HG02943 (cell line): ENCODE measurements at regions not wholly inside any gene's neighbourhood (a gene's known extent, or its start where the extent isn't known, plus 50 kb on each side); places are given as distances from the start of the nearest gene placed in this dataset.
A peak's percentile ranks its signal among the peaks of the same experiment; 100 is the strongest.

Experiments used
- ATAC-seq: cut with Tn5 transposase; IDR thresholded peaks from one replicate; pipeline ENCODE4 v1.9.1; 2021; ENCODE audit warnings: mild to moderate bottlenecking, low read depth, moderate library complexity; ENCODE audit not compliant: unreplicated experiment

GRCh38 chr12:30829876-30830275 is 75.1 kb upstream of the CAPRIN2 start:
- ATAC-seq = no peak

DNA sequence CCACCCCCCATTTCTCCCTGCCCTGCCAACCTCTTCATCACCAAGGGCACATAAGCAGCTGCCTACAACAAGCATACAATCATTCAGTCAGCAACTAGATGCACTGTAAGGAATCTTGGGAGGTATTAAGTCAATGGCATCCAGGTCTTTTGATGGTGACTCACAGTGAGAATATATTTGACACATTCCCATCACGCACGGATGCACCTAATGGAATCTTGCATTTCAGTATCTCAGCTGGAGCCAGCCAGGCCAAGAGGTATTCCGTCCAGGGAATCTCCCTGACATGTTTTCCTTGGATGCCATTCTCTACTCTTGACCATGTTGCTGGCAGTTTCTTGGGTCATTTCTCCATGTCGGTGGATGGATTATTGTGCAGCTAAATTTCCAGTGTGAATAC is 73.9 kb upstream of the CAPRIN2 start:
- no peak for ATAC-seq

DNA sequence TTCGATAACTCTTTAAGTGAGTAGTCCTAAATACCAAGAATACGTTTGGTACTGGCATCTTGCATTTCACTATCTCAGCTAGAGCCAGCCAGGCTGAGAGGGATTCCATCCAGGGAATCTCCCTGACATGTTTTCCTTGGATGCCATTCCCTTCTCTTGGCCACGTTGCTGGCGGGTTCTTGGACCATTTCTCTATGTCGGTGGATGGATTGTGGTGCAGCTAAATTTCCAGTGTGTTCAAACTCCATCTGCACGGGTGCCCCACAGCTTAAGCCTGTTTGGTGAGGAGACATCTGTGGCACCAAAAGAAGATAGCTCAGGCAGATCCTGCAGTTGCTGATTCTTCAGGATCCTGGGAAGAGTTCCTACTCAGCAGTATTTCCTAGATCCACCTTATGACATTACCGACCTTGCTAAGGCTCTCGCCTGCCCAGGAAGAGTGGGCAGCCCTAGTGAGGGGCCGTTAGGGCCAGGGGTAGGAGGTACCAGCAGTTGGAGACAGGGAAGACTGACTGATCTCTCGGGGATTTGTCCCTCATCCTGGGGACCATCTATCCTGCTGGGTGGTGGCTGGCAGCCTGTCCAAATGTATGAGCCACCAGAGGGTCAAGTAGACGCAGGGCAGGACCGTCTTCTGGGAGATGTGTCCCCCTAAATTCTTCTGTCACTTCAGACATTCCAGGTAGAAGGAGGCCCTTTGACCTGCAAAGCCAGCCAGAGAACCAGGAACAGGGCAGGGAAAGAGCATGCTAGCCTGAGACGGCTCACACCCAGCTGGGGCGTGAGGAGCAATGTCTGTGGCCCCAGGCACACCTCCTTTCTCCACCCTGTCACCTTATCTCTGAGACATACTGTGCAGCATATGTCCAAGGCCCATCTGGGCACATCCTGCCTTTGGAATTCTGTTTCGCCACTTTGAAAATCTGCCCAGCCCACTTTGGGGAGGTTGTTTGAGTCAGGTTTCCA is 72.6 kb upstream of the CAPRIN2 start:
- no peak for ATAC-seq

DNA sequence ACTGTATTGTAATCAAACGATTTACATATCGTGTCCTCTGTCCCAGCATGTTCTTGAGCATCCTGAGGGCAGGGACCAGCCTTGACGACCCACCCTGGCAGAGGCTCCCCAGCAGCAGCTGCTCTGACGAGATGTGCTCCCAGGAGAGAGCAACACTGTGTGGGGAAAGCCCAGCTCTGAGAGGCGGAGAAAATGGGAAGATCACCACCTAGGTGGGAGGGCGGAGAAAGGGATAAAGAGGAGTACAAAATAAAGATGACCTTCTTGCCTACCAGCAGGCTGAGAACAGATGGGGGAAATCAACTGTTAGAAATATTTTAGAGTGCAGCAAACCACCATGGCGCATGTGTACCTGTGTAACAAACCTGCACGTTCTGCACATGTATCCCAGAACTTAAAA is 71.5 kb upstream of the CAPRIN2 start:
- no peak for ATAC-seq

DNA sequence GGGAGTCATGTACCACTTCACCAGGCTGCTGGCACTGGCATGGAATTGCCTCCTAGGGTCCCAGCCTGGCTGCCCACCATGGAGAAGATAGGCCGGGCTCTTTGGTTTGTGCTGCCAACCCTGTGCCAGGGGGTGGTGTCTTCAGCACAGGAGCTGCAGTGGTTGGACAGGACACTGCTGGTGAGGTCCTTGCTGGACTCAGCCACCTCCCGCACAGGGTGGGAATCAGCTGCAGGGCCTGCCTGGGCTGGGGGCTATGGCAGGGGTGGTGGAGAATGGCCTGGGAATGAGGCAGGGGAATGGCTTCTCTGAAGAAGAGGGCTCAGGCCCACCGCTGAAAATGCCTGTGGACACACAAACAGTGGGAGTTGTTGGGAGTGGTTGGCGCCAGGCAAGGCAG is 70.6 kb upstream of the CAPRIN2 start:
- ATAC-seq = no peak

DNA sequence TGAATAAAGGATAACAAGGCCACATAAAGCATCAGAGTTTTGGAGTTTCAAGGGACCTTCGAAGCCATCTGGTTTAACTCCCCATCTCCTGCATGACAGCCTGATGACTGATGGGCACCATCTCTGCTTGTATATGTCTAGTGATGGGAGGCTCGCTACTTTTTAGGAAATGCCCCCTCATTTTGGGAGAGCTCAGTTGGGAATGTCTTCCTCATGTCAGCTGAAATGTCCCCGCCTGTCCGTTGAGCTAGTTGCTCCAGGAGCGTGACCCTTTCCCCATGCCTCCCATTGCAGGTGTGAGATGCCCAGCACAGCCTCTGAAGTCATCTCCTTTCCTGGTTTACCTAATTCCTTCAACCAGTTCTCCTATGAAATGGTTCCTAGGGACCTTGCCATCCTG is 69.6 kb upstream of the CAPRIN2 start:
- ATAC-seq = no peak

DNA sequence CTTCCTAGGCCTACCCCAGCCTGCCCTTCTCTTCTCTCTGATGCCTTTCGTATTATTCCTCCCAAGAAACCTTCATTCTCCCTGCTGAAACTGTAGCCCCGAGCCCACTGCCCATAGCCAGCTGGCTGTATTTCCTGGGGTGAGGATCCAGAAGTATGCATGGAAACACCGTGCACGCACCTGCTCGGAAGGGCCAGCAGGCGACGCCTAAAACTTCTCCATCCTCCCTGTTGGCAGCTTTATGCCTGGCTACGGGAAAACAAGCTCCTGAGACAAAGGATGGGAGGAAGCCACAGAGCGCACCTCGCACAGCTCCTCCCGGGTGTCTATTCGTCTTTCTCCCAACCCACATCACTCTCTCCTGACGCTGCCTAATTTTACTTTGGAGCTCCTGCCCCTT is 69.0 kb upstream of the CAPRIN2 start:
- ATAC-seq = no peak

DNA sequence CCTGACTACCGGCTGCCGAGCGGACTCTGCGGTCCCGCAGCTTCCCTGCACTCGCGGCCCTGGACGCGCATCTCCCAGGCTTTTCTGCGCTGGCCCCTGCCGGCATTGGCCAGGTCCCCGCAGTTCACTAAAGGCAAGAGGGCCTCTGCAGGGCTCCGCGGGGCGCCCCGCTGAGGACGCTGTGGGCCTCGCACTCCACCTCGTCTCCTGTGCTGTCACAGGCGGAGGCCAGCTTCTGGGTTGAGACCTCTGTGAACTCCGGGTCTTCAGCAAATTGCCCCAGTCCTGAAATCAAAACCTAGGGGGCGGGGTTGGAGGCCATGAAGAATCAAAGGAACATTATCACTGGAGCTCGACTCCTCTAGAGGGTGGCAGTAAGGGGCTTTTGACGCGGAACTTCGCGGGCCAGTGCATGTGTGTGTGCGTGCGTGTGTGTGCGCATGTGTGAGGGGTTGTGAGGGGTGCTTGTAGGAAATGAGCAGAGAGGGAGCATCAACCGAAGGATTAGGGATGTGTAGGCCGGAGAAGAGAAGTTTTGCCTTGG is 68.5 kb upstream of the CAPRIN2 start:
- ATAC-seq = peak; percentile 34

- peak; percentile 60 for ATAC-seq
Observed at GRCh38 chr12:30822385-30823155, 67.8 kb upstream of the CAPRIN2 start.

GRCh38 chr12:30820406-30820946 is 65.7 kb upstream of the CAPRIN2 start:
- ATAC-seq = no peak

GRCh38 chr12:30818562-30818961 is 63.8 kb upstream of the CAPRIN2 start:
- no peak for ATAC-seq

- no peak for ATAC-seq
Observed at GRCh38 chr12:30816742-30817465, 62.2 kb upstream of the CAPRIN2 start.

- ATAC-seq = no peak
Observed at GRCh38 chr12:30814295-30814655, 59.5 kb upstream of the CAPRIN2 start.

GRCh38 chr12:30813525-30814294 is 59.0 kb upstream of the CAPRIN2 start:
- no peak for ATAC-seq

DNA sequence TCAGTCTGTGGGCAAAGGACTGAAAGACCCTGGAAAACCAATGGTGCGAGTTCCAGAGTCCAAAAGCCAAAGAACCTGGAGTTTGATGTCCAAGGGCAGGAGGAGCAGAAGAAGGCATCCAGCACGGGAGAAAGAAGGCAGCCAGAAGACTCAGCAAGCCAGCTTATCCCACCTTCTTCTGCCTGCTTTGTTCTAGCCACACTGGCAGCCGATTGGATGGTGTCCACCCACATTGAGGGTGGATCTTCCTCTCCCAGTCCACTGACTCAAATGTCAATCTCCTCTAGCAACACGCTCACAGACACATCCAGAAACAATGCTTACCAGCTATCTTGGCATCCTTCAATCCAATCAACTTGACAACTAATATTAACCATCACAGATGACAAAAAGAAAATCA is 57.2 kb upstream of the CAPRIN2 start:
- ATAC-seq = no peak

- no peak for ATAC-seq
Observed at GRCh38 chr12:30810918-30811317, 56.2 kb upstream of the CAPRIN2 start.

DNA sequence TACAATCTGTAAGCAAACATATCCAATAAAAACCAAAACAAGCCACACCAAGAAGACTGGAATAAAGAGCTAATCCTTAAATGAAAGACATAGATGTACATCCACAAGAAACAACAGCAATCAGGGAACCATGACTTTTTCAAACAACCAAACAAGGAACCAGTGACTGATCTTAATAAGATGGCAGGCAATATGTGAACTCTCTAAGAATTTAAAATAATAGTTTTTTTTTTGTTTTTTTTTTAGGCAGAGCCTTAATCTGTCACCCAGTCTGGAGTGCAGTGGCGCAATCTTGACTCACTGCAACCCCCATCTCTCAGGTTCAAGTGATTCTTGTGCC is 52.9 kb upstream of the CAPRIN2 start:
- ATAC-seq = no peak

DNA sequence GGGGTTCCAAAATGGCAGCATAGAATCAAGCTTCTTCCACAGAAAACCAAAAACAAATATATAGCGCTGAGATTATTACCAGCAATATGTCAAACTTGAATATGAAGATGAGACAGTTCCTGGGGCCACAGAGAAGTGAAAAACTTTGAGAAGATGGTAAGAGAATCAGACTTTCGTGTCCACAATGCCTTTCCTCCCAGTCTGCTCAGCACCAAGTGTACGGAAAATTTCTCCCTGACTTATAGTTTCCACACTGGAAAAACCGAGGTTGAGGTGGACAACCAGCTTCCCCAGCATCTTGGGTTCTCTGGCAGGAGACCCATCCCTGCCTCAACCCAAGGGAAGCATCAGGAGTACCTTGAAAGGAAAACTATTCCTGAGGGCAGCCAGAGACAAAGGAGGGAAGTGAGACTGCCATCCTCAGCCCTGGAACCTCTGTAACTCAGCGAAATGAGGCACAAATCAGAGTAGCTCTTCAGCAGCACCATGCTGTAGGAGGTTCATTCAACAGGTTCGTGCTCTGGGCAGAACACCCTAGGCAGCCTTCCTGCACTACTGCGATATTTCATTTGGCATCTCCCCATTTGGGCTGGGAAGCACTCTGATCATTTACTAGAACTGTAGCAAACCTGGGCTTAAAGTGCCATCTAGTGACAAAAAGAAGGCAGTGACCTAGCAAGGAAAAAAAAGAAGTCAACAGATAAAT is 52.4 kb upstream of the CAPRIN2 start:
- peak; percentile 69 for ATAC-seq

- no peak for ATAC-seq
Observed at GRCh38 chr12:30805959-30806358, 51.2 kb upstream of the CAPRIN2 start.
